ENCODE measurements at regions not wholly inside any gene's neighbourhood (a gene's known extent, or its start where the extent isn't known, plus 50 kb on each side); places are given as distances from the start of the nearest gene placed in this dataset.

GRCh38 chr2:851680-852079 is 99.0 kb upstream of the SNTG2 start:
- H3K4me3 ChIP-seq (ENCODE audit: low read depth, low read length), result no peak overlapping the region
- no peak for DNase-seq (ENCODE audit: low read depth)
- TF ChIP-seq MYC (IDR thresholded peaks at IDR 0.05; ENCODE audit: low read depth, low read length), result no peak
- TF ChIP-seq MAX (IDR thresholded peaks at IDR 0.05; ENCODE audit: low read depth, low read length), result no peak
- TF ChIP-seq POLR2A (IDR thresholded peaks at IDR 0.05; ENCODE audit: extremely low read depth, insufficient read length), result no peak
- TF ChIP-seq, protein P1, sequence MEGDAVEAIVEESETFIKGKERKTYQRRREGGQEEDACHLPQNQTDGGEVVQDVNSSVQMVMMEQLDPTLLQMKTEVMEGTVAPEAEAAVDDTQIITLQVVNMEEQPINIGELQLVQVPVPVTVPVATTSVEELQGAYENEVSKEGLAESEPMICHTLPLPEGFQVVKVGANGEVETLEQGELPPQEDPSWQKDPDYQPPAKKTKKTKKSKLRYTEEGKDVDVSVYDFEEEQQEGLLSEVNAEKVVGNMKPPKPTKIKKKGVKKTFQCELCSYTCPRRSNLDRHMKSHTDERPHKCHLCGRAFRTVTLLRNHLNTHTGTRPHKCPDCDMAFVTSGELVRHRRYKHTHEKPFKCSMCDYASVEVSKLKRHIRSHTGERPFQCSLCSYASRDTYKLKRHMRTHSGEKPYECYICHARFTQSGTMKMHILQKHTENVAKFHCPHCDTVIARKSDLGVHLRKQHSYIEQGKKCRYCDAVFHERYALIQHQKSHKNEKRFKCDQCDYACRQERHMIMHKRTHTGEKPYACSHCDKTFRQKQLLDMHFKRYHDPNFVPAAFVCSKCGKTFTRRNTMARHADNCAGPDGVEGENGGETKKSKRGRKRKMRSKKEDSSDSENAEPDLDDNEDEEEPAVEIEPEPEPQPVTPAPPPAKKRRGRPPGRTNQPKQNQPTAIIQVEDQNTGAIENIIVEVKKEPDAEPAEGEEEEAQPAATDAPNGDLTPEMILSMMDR (IDR thresholded peaks at IDR 0.05; ENCODE audit: low read depth, low read length), result no peak

DNA sequence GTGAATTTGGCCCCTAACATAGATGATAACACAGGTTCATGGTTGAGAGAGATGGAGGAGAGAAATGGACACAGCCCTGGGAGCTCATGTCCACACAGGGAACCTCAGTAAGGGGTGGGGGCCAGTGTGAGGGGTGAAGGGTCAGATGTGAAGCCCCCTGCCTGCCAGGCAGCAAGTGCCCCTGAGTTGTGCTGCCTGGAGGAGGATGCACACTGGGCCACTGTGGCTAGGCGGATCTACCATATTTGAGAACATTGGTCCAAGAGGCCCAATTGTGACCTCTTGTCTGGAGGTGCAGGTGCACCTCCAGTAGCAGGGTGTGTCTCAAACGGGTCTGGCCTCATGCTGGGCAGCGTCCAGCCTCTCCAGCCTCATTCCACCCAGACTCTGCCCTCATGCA is 99.6 kb upstream of the SNTG2 start:
- TF ChIP-seq, protein P1 (IDR thresholded peaks at IDR 0.05; ENCODE audit: low read depth, low read length), result no peak
- no peak for TF ChIP-seq POLR2A (IDR thresholded peaks at IDR 0.05; ENCODE audit: extremely low read depth, insufficient read length)
- TF ChIP-seq MAX (IDR thresholded peaks at IDR 0.05; ENCODE audit: low read depth, low read length), result no peak
- no peak for TF ChIP-seq MYC (IDR thresholded peaks at IDR 0.05; ENCODE audit: low read depth, low read length)
- no peak for DNase-seq (ENCODE audit: low read depth)

DNA sequence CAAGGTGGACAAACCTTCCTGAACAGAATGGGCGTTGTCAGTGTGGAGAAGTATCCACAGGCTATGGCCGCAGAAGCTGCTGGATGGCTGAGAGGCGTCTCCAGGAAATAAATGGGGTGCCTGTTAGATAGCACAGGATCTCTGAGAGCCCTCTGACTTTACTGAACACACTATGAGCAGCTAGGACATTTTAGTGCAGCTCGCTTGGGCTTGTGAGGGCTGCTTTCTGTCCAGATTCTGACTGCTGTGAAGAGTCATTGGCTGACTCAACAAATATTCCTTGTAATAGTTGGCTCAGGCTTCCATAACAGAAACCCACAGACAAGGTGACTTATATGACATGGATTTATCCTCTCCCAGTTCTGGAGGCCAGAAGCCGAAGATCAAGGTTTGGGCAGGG is 100.2 kb upstream of the SNTG2 start:
- no peak overlapping the region for H3K4me3 ChIP-seq (ENCODE audit: low read depth, low read length)
- no peak for DNase-seq (ENCODE audit: low read depth)
- TF ChIP-seq MYC (IDR thresholded peaks at IDR 0.05; ENCODE audit: low read depth, low read length) (no peak), POLR2A (IDR thresholded peaks at IDR 0.05; ENCODE audit: extremely low read depth, insufficient read length) (no peak), MAX (IDR thresholded peaks at IDR 0.05; ENCODE audit: low read depth, low read length) (no peak)
- TF ChIP-seq, protein P1 (IDR thresholded peaks at IDR 0.05; ENCODE audit: low read depth, low read length), result no peak

More for the DNA sequence above, 99.6 kb upstream of the SNTG2 start:
- H3K4me3 ChIP-seq (ENCODE audit: low read depth, low read length), result no peak overlapping the region

DNA sequence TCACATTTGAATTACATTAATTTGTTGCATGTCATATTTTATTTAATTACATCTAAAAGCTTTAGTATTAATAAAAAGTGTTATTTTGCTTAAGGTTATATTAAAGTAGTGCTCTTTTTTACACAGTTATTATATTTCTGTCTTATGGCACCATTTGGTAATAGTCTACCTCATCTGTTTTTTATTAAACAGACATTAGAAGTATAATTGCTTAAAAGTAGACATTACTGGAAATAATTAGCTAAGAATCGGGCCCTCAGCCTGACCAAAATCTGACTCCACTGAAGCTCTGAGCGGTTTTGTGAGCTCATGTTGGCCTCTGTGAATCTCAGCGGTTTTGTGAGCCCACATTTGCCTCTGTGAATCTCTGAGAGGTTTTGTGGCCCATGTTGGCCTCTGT is 102.5 kb upstream of the SNTG2 start:
- H3K4me3 ChIP-seq (ENCODE audit: low read depth, low read length), result no peak overlapping the region
- TF ChIP-seq MAX (IDR thresholded peaks at IDR 0.05; ENCODE audit: low read depth, low read length) (no peak), MYC (IDR thresholded peaks at IDR 0.05; ENCODE audit: low read depth, low read length) (no peak), POLR2A (IDR thresholded peaks at IDR 0.05; ENCODE audit: extremely low read depth, insufficient read length) (no peak)
- TF ChIP-seq, protein P1 (IDR thresholded peaks at IDR 0.05; ENCODE audit: low read depth, low read length), result no peak
- DNase-seq (ENCODE audit: low read depth), result no peak

DNA sequence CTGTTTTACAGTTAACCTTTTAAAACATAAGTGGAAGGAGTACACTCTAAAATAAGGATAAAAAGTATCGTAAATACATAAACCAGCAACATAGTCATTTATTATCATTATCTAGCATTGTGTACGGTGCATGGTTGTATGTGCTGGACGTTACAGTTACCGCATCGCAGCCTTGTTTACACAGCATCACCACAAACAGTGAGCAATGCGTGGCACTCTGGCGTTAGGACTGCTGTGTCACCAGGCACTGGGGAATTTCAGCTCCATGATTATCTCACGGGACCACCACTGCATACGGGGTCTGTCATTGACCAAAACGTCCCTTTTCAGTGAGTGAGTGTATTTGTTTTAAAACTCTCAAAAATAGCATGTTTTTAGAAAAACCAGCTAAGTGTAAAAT is 103.0 kb upstream of the SNTG2 start:
- H3K4me3 ChIP-seq (ENCODE audit: low read depth, low read length), result no peak overlapping the region
- no peak for DNase-seq (ENCODE audit: low read depth)
- TF ChIP-seq MAX (IDR thresholded peaks at IDR 0.05; ENCODE audit: low read depth, low read length) (no peak), POLR2A (IDR thresholded peaks at IDR 0.05; ENCODE audit: extremely low read depth, insufficient read length) (no peak), MYC (IDR thresholded peaks at IDR 0.05; ENCODE audit: low read depth, low read length) (no peak)
- TF ChIP-seq, protein P1 (IDR thresholded peaks at IDR 0.05; ENCODE audit: low read depth, low read length), result no peak

- TF ChIP-seq POLR2A (IDR thresholded peaks at IDR 0.05; ENCODE audit: extremely low read depth, insufficient read length), result no peak
- TF ChIP-seq MYC (IDR thresholded peaks at IDR 0.05; ENCODE audit: low read depth, low read length), result no peak
- TF ChIP-seq MAX (IDR thresholded peaks at IDR 0.05; ENCODE audit: low read depth, low read length), result no peak
- TF ChIP-seq, protein P1 (IDR thresholded peaks at IDR 0.05; ENCODE audit: low read depth, low read length), result no peak
- peak; percentile 79 for DNase-seq (ENCODE audit: low read depth)
- peak overlapping the region; percentile 23 for H3K4me3 ChIP-seq (ENCODE audit: low read depth, low read length)
These were observed 105.9 kb upstream of the SNTG2 start for GRCh38 chr2:844715-845114.

Measured in NB4 (cell line).